Astrocyte of the cerebellum (primary cell): ENCODE measurements at regions not wholly inside any gene's neighbourhood (a gene's known extent, or its start where the extent isn't known, plus 50 kb on each side); places are given as distances from the start of the nearest gene placed in this dataset.

Experiments used
- DNase-seq: peaks from one replicate; pipeline ENCODE4 v3.0.0-alpha.2; 2011; ENCODE audit warnings: low read depth
- H3K4me3 ChIP-seq: 2 replicates; pipeline ENCODE4 v1.5.1; 2011; ENCODE audit warnings: mild to moderate bottlenecking, low read depth, low read length, moderate library complexity
- CTCF ChIP-seq: IDR thresholded peaks from 2 replicates; pipeline ENCODE4 v1.5.1; 2012; ENCODE audit warnings: low read length, low read depth, moderate library complexity, mild to moderate bottlenecking; ENCODE audit errors: missing control alignments
- in situ Hi-C: cut with HindIII; loops from 2 replicates; pipeline ENCODE4 v1.10.0; 2017; ENCODE audit warnings: low sequenced_read_pairs

DNA sequence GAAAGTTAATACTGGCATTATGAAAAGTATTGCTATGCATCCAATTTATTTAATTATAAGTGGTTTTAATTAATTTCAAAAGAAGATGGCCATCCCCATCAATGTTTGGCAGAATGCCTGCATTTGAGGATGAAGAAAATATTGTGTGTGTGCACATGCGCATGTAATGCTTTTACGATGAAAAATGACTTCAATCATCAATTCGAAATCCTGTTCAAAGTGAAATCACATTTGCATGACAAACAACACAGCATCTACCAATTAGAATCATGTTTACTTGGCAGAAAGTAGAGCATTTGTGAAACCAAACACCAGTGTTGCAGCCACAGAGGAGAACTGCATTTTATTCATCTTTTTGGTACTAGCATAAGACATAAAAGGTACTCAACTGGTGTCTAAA lies 191.9 kb upstream of the PIRT start:
- no peak for DNase-seq
- H3K4me3 ChIP-seq, result no peak overlapping the region
- in situ Hi-C loops, result loop anchor here (5.0 kb wide), 1 partner anchor 42 kb away; no protein-coding TSS in a partner anchor
- no peak for TF ChIP-seq CTCF

- TF ChIP-seq CTCF, result no peak
- H3K4me3 ChIP-seq, result no peak overlapping the region
- in situ Hi-C loops, result loop anchor here (5.0 kb wide), 1 partner anchor 41 kb away; no protein-coding TSS in a partner anchor
- no peak for DNase-seq
Observed at GRCh38 chr17:11028349-11028748, 190.5 kb upstream of the PIRT start.

- no peak overlapping the region for H3K4me3 ChIP-seq
- no peak for DNase-seq
- in situ Hi-C loops, result loop anchor here (5.0 kb wide), 1 partner anchor 40 kb away; no protein-coding TSS in a partner anchor
- TF ChIP-seq CTCF, result no peak
Observed at GRCh38 chr17:11026903-11027302, 189.0 kb upstream of the PIRT start.

DNA sequence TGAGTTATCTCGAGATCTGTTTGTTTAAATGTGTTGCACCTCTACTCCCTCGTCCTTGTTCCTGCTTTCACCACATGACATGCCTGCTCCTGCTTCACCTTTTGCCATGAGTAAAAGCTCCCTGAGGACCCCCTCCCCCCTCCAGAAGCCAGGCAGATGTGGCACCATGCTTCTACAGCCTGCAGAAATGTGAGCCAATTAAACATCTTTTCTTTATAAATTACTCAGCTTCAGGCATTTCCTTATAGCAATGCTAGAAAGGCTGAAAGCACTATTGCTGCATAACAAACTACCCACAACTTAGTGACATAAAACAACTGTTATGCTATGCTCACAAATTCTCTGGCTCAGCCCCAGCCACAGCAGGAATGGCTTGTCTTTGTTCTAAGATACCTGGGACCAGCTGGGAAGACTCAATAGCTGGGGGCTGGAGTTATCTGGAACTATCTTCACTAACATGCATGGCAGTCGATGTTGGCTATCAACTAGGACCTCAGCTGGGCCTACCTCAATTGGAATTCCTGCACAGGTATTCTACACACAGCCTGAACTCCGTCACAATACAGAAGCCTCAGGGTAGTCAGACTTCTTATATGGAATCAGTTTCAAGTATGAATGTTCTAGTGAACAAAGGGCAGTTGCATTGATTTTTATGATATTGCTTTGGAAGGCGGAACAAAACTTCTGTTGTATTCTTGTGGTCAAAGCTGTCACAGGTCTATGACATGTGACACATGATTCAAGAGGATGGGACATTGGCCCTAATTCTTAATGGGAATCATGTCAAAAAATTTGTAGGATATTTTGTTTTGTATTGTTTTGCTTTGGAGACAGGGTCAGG lies 186.0 kb upstream of the PIRT start:
- in situ Hi-C loops, result no loop called here
- no peak for DNase-seq
- no peak overlapping the region for H3K4me3 ChIP-seq
- TF ChIP-seq CTCF, result no peak

GRCh38 chr17:11006530-11006929 lies 168.6 kb upstream of the PIRT start:
- no peak for DNase-seq
- no peak for TF ChIP-seq CTCF
- H3K4me3 ChIP-seq, result no peak overlapping the region
- in situ Hi-C loops, result no loop called here

DNA sequence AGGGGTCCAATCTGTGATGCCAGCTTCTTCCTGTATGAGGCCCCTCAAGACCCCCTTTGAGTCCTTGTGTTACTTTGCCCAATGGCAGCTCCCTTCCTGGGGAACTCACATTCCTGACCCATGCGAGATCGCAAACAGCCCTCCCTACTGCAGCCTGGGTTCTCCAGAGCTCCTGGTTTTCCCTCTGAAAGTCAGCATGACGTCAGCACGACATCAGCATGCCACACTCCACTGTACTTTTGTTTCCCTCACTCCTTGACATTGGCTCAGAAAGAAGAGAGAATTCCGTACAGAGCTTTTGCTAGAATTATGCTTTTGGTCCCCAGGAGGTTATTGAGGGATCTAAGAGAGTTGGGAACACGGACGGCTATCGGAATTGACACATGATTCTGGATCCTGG lies 168.1 kb upstream of the PIRT start:
- in situ Hi-C loops, result no loop called here
- H3K4me3 ChIP-seq, result no peak overlapping the region
- TF ChIP-seq CTCF, result no peak
- DNase-seq, result no peak
